ENCODE measurements at regions not wholly inside any gene's neighbourhood (a gene's known extent, or its start where the extent isn't known, plus 50 kb on each side); places are given as distances from the start of the nearest gene placed in this dataset.
A peak's percentile ranks its signal among the peaks of the same experiment; 100 is the strongest.
"Not testable (repeated sequence)": the region's sequence is repeated elsewhere in the genome, so short reads cannot be mapped to it uniquely, and the experiment has no call there.

DNA sequence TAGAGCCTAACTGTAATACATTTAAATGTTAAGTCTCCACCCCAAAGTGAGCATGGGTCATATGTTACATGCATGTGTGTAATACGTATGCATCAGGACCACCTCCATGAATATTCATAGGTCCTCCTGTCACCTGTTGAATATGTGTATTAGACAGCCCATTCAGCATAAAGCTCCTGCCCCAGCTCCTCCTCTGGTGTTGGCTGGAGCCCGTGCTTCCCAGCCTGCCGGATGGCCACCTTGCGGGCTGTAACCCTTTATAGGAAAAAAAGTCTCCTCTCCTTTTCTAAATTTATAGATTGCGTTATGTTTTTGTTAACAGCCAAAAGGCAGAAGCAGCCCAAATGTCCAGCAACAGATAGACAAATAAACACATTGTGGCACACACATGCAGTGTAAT is 299.5 kb downstream of the MED10 start:
- no peak for DNase-seq (ENCODE audit: low read depth, low spot score)

DNA sequence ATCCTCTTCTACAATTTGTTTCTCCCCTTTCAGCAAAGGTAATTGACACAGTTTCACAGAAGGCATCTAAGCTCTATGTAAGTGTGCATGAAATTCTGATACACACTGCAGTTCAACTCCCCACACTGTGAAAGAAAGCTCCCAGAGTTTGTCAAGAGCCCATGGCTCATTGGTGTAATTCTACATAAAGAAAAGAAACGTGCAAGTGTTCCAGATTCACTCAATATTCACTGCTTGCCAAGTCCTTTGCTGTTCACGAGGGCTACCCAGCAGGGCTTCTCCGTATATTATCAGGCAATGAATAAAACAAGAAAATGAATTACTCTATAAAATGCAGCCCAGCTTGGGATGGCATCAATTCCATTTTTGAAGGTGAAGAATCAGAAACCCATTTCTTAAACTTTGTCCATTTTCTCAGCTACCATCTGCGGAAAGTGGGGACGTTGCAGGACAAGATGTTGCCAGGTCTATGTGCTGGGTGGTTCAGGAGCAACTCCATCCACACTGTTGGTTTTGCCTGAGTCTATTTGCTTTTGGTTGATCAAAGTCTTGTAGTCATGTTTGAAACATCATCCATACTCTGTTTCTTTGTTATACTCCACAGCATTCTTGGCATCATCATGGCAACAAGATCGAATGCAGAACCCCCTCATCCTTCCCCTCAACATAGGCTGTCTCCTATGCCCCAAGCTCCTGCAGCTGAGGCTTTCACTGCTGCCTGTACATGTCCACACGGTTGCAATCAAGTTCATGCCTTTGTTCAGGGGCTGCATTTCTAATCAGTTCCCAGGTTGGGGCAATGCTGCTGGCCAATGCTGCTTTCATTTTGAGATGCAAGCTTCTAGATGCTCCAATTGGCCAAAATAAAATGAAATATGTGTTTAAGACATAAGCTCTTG is 301.8 kb downstream of the MED10 start:
- DNase-seq (ENCODE audit: low read depth, low spot score): no peak

- not testable (repeated sequence) for DNase-seq (ENCODE audit: low read depth, low spot score)
These were observed 305.9 kb downstream of the MED10 start for GRCh38 chr5:6072488-6072887.

DNA sequence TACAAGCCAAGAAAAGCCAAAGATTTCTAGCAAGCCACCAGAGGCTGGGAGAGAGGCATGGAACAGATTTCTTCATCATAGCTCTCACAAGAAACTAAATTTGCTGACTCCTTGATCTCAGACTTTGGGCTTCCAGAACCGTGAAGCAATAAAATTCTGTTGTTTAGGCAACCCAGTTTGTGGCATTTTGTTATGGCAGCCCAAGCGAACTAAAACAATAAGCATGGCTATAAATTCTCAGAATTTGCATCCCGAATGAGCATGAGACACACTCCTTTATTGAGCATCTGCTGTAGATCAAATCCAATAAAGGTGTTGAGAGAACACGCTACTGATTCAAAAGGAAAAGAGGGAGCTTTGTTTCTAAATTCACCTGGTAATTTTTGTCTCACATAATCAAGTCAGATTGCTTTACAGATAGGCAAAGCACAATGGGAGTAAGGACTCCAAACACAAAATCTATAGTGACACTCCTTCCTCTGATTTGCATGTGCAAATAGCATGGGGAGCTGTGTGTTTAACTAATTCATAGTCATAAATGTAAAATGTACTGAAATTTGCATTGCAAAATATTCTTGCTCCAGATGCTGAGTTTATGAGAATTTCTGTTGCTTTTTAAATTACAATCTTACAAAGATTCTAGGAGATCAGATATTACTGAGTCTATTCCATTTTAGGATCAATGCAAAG is 308.7 kb downstream of the MED10 start:
- no peak for DNase-seq (ENCODE audit: low read depth, low spot score)

DNA sequence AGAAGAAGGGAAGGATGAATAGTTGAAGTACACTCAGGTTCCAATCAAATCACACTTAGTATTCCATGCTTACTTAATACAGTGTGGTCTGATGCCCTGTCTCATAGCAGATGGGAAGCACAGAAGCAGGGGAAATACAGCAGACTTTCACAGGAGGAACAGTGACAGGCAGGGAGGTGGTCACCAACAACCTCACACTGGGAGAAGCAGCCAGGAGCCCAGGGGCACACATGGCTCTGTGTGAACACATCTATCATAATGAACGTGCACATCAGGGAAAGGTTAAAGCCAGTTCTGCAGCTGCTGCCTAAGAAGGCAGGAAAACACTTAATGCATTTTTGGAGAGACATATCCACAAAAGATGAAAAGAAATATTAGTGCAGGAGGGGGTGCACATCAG is 312.3 kb downstream of the MED10 start:
- no peak for DNase-seq (ENCODE audit: low read depth, low spot score)

- no peak for DNase-seq (ENCODE audit: low read depth, low spot score)
These were observed 319.1 kb downstream of the MED10 start for GRCh38 chr5:6059137-6059800.

DNA sequence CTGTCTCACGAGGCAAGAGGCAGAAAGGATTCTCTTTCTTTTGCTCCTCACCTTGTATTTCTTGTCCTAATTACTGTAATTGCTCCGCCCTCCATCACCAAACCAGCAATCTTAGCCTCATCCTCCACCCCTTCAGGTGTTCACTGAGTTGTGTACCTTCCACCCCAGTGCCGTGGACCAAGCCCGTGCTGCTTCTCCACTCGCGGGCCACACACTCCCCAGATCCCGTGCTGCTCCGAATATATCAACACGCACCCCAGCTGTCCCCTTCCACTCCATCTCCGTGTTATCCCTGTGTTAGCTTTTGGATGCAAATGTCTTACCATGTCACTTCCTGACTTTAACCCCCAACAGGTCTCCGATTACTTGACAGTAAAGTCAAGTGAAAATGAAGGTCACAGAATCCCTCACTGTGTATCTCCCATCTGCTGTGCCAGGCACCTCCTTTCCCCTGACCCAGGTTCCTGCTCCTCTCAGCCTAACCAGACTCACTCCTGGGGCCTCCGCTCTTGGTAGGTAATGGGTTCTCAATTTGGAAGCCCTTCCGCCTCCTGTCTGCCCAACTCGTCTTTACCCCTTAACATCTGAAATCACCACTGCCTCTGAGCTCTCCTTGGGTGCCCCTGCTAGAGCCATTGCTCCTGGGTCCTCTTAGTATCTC is 320.2 kb downstream of the MED10 start:
- DNase-seq (ENCODE audit: low read depth, low spot score): no peak

DNA sequence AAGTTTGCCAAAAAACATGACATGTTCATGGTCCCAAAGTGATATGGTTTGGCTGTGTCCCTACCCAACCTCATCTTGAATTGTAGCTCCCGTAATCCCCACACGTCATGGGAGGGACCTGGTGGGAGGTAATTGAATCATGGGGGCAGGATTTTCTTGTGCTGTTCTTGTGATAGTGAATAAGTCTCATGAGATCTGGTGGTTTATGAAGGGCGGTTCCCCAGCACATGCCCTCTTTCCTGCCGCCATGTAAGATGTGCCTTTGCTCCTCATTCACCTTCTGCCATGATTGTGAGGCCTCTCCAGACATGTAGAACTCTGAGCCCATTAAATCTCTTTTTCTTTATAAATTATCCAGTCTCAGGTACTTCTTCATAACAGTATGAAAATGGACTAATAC is 322.1 kb downstream of the MED10 start:
- no peak for DNase-seq (ENCODE audit: low read depth, low spot score)

GRCh38 chr5:6049662-6050061 is 328.7 kb downstream of the MED10 start:
- no peak for DNase-seq (ENCODE audit: low read depth, low spot score)

DNA sequence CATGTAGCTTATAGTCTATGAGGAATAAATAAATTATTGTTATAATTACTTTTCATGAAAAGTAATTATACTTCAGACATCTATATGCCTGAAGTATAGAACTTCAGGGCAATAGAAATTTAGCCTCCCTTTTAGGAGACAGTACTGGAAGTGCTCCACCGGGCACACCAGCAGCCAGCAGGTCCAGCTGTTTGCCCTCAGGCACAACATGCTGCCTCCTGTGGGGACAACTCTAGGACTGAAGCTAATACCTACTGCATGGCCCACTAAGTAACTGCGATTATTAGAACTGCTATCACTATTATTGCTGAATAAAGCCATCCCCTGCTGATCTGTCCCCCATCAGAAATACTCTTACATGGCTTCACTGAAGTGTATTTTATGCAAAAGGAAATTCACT is 329.6 kb downstream of the MED10 start:
- DNase-seq (ENCODE audit: low read depth, low spot score): peak; percentile 8

DNA sequence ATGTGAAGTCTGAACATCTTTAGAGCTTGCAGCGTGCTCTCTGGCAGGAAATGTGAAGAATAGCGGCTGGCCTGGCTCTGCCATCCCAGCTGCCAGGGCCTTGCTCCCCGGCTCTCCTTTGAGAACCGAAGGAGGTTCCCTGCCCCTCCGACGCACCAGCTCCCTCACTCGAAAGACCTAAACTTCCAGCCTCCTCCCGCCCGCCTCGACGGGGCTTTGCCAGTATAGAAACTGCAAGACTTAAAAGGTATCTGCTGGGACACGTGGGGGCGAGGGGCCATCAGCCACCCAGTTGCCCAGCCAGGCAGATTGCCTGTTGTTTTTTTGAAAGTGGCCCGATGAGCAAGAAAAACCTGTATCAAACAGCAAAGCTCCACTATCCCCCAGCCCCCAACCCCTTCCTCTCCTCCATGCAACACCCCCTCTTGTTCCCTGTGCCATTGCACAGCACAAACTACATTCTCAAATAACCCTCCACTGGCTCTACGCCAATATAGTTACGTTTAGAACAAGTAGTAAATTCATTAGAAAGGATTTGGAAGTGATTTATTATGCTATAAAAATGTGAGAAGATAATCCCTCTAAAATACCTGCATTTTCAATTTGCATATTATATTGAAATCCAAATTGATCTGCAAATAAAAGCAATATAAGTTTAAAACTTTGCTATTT is 331.9 kb downstream of the MED10 start:
- no peak for DNase-seq (ENCODE audit: low read depth, low spot score)

DNA sequence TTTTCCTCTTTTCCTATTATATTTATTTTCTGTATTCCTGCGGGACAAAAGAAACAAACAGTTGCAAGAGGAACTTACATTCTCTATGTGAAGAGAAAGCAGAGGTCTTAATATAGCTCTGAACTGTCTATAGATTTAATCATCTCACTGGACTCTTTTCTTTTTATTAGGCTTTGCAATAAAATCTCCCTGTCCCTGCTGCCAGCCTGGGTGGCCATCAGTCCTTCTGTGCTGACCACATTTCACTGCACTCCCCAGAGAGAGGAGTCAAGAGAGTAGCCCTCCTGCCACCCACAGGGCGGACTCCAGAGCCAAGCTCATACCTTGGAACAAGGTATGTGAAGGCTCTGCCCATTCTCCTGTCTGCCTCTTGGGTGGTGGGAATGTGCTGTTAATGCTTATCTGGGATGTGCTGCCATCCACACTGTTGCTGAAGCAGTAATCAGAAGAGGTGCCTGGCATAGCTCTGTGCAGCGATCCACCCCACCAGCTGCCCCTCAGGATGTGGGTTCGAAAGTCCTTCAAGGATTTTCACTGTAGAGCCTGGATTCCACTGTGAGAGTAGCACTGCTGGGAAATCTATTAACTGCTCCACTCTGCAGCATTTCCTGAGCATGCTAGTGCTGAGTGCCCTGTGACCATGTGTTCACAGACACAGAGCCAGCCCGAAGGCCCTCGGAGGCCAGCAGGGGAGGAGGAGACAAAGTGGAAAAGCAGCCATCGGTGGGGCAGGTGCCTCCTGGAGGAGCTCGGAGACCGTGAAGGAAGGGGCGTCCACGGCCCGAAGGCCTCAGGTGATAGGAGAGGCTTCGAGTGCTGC is 334.6 kb downstream of the MED10 start:
- DNase-seq (ENCODE audit: low read depth, low spot score): no peak

DNA sequence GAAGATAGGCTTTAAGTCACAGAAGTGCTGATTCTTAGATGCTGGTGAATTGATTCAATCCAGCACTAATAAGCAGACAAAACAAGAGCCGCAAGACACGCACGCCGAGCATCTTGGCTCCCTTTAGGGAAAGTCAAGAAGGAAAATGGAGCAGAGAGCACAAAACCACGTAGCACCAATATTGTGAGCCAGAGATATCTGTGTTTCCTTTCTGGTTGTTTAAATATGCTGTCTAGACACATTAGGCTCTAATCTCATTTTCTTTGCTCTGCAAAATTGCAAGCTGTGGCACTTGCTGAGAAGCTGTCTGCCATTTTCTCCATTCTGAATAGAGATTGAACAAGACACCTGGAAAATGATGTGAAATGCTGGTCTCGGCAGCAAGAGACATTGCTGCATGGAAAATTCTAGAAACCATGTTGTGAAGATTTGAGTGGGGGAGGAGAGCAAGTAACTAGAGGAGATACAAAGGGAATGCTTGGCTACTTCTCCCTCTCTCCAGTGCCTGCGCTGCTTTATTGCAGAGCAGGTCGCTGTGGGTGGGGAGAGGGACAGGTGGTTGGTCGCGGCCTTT is 336.3 kb downstream of the MED10 start:
- no peak for DNase-seq (ENCODE audit: low read depth, low spot score)

GRCh38 chr5:6039111-6039510 is 339.2 kb downstream of the MED10 start:
- DNase-seq (ENCODE audit: low read depth, low spot score): no peak

GRCh38 chr5:6036006-6036405 is 342.3 kb downstream of the MED10 start:
- no peak for DNase-seq (ENCODE audit: low read depth, low spot score)

- no peak for DNase-seq (ENCODE audit: low read depth, low spot score)
These were observed 348.5 kb downstream of the MED10 start for GRCh38 chr5:6029811-6030271.

DNA sequence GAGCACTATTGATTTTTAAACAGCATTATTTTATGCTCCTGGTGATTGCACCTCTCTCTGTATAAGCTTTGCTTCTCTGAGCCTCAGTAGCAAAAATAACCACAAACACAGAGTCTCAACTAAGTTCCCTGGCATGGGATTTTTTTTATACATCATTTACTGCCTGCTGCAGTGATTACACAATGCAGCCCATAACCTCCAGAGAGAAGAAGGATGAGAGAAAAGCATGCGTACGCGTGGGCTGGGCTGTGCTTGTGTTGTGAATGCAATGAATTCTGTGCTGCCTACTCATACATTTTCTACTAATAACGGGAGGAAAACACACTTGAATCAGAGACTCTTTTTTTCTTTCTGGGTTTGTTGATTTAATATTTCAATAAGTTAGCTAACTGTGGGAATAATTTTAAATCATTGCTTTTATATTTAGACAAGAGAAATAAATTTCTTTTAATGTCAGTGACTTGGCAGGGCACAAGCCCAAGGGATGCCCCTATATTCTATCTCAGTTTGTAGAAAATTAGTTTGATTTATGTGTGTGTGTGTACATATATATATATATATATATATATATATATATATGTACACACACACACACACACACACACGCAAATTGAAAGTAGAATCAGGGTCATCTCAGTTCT is 351.5 kb downstream of the MED10 start:
- no peak for DNase-seq (ENCODE audit: low read depth, low spot score)

DNA sequence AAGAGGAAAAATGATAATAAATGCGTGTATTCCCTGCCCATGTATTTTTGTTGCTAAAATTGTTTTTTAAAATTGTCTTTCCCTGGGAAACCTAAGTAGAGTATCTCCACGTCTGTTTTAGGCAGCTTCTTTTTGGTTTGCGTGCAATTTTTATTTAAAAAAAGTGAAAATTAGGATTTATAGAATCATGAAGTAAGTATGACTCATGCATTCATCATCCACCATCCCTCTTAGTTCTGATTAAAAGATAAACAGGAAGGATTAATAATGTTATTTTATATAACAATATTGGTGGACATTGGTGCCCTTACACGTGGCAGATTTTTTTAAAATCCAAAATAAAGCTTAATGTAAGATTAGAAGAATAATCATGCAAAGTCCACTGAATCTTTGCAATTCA is 358.7 kb downstream of the MED10 start:
- no peak for DNase-seq (ENCODE audit: low read depth, low spot score)

- no peak for DNase-seq (ENCODE audit: low read depth, low spot score)
These were observed 364.8 kb downstream of the MED10 start for GRCh38 chr5:6013506-6013905.

GRCh38 chr5:6011199-6011598 is 367.1 kb downstream of the MED10 start:
- no peak for DNase-seq (ENCODE audit: low read depth, low spot score)

Data from ELF-1 (cell line).